Lower leg skin (tissue), 4 donors: ENCODE measurements at regions not wholly inside any gene's neighbourhood (a gene's known extent, or its start where the extent isn't known, plus 50 kb on each side); places are given as distances from the start of the nearest gene placed in this dataset.

Experiments used
- DNase-seq, 2 donors: peaks; one replicate each; pipeline ENCODE4 v3.0.0-alpha.2; 2019; ENCODE audit warnings: low spot score in 2 of 2
- H3K4me3 ChIP-seq: fragments of 200-600 bp; sonication (generic); 2 replicates; pipeline ENCODE4 v1.5.1; 2017; ENCODE audit warnings: mild to moderate bottlenecking, low read depth; ENCODE audit not compliant: poor library complexity, severe bottlenecking
- CTCF ChIP-seq, 3 donors: fragments of 450-650 bp; IDR thresholded peaks; one replicate each; pipeline ENCODE4 v1.5.1; 2016; ENCODE audit warnings: antibody characterized with exemption in 3 of 3, mild to moderate bottlenecking in 3 of 3, moderate library complexity in 2 of 3
- POLR2A ChIP-seq, 2 donors: fragments of 450-650 bp; IDR thresholded peaks; one replicate each; pipeline ENCODE4 v1.6.1; 2016 to 2017; ENCODE audit warnings: antibody characterized with exemption in 2 of 2, mild to moderate bottlenecking in 1 of 2, moderate library complexity in 1 of 2
- WGBS, 2 donors: methylation state at CpG; one replicate each; pipeline ENCODE4 v1.1.5; 2018; 5-methylcytosine and 5-hydroxymethylcytosine counted together
- intact Hi-C: fragments of 100-400 bp; cut with DNase I; formaldehyde crosslinking; loops from one replicate; pipeline ENCODE4 v1.15.0; 2023; ENCODE audit warnings: low total_unique reads

DNA sequence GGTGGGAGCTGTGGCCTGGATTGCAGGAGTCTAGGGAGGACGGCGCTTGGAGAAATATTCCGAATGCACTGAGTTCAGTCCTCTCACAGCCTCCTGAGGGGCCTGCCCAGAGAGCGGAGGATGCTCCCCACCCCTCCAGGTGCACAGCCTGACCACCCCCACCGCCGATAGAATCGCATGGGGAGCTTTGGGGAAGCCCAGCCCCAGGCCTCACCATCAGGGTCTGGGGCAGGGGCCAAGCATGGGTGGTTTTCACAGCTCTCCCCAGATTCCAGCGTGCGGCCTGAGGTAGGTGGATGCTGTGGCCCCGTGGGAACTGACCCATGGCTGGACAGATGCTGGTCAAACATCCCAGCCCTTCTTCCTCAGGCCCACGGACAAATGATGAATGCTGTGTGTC is 79.9 kb upstream of the OLFM1 start:
- DNase-seq = no peak
- 80 to 82% methylated on average over 9 of the region's 11 CpGs for WGBS, 2 donors
- H3K4me3 ChIP-seq = no peak overlapping the region
- intact Hi-C loops = no loop called here
- TF ChIP-seq POLR2A (IDR thresholded peaks at IDR 0.05) (no peak), CTCF (IDR thresholded peaks at IDR 0.05) (no peak)

GRCh38 chr9:135008416-135008815 is 79.1 kb upstream of the OLFM1 start:
- intact Hi-C loops = no loop called here
- 87 to 94% methylated on average over 8 of the region's 8 CpGs for WGBS, 2 donors
- DNase-seq = no peak
- TF ChIP-seq CTCF (IDR thresholded peaks at IDR 0.05) (no peak), POLR2A (IDR thresholded peaks at IDR 0.05) (no peak)
- H3K4me3 ChIP-seq = no peak overlapping the region

GRCh38 chr9:135009051-135009560 is 78.4 kb upstream of the OLFM1 start:
- DNase-seq = no peak
- WGBS, 2 donors = 94% methylated on average over 10 of the region's 10 CpGs
- H3K4me3 ChIP-seq = no peak overlapping the region
- intact Hi-C loops = loop anchor here (1.0 kb wide), 1 partner anchor 35 kb away; no protein-coding TSS in a partner anchor
- no peak for TF ChIP-seq POLR2A (IDR thresholded peaks at IDR 0.05)
- TF ChIP-seq CTCF (IDR thresholded peaks at IDR 0.05) = no peak

GRCh38 chr9:135009794-135010585 is 77.5 kb upstream of the OLFM1 start:
- WGBS, 2 donors = 84 to 85% methylated on average over 18 to 20 of the region's 20 CpGs
- H3K4me3 ChIP-seq = no peak overlapping the region
- TF ChIP-seq POLR2A (IDR thresholded peaks at IDR 0.05) (no peak), CTCF (IDR thresholded peaks at IDR 0.05) (no peak)
- no peak for DNase-seq
- intact Hi-C loops = loop anchor here (1.0 kb wide), 1 partner anchor 34 kb away; no protein-coding TSS in a partner anchor

- intact Hi-C loops = no loop called here
- TF ChIP-seq CTCF (IDR thresholded peaks at IDR 0.05) = no peak
- no peak for TF ChIP-seq POLR2A (IDR thresholded peaks at IDR 0.05)
- DNase-seq = no peak
- no peak overlapping the region for H3K4me3 ChIP-seq
- whole genome bisulfite sequencing, 2 donors = 81 to 91% methylated on average over 3 of the region's 3 CpGs
These were observed 76.9 kb upstream of the OLFM1 start for GRCh38 chr9:135010586-135010860.

DNA sequence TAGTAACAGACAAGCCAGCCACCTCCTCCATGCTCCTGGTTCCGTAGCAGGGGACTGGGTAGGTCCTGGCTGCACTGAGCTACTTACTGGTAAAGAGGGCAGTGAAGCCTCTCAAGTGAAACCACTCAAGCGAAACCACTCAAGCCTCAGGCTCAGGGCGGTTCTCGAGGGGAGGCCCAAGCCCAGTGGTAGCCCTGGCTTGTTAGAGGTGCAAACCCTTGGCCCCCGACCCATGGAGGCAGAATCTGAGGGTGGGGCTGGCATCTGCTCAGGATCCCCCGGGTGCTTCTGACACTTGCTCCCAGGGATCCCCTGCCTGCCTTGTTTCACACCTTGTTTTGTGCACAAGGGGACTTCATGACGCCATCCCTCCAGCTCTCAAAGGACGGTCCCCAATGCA is 76.5 kb upstream of the OLFM1 start:
- TF ChIP-seq POLR2A (IDR thresholded peaks at IDR 0.05) = no peak
- TF ChIP-seq CTCF (IDR thresholded peaks at IDR 0.05) = no peak
- 83 to 85% methylated on average over 8 of the region's 8 CpGs for WGBS, 2 donors
- no peak overlapping the region for H3K4me3 ChIP-seq
- intact Hi-C loops = no loop called here
- no peak for DNase-seq
